ENCODE measurements at regions not wholly inside any gene's neighbourhood (a gene's known extent, or its start where the extent isn't known, plus 50 kb on each side); places are given as distances from the start of the nearest gene placed in this dataset.

GRCh38 chr14:31969699-31970240, 107.3 kb upstream of the ARHGAP5 start:
- no peaks in the 10 kb centered on the region for H3K36me3 ChIP-seq
- TF ChIP-seq EP300 (IDR thresholded peaks at IDR 0.05) (no peak), POLR2AphosphoS5 (IDR thresholded peaks at IDR 0.05) (no peak), POLR2A (IDR thresholded peaks at IDR 0.05) (no peak)
- TF ChIP-seq, protein P1, sequence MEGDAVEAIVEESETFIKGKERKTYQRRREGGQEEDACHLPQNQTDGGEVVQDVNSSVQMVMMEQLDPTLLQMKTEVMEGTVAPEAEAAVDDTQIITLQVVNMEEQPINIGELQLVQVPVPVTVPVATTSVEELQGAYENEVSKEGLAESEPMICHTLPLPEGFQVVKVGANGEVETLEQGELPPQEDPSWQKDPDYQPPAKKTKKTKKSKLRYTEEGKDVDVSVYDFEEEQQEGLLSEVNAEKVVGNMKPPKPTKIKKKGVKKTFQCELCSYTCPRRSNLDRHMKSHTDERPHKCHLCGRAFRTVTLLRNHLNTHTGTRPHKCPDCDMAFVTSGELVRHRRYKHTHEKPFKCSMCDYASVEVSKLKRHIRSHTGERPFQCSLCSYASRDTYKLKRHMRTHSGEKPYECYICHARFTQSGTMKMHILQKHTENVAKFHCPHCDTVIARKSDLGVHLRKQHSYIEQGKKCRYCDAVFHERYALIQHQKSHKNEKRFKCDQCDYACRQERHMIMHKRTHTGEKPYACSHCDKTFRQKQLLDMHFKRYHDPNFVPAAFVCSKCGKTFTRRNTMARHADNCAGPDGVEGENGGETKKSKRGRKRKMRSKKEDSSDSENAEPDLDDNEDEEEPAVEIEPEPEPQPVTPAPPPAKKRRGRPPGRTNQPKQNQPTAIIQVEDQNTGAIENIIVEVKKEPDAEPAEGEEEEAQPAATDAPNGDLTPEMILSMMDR (IDR thresholded peaks at IDR 0.05), result no peak
- 76 to 79% methylated on average over 2 of the region's 2 CpGs for WGBS, 2 donors
- DNase-seq, result no peak
- peaks cover 0 to 2% (median 0%) of the 10 kb centered on the region in 4 donors for H3K9me3 ChIP-seq
- no peak overlapping the region for H3K4me3 ChIP-seq
- intact Hi-C loops (cut with DNase I), result no loop called here
- peaks cover 0 to 4% (median 0%) of the 10 kb centered on the region in 4 donors for H3K4me1 ChIP-seq
- no peak overlapping the region for H3K27ac ChIP-seq
- no peaks in the 10 kb centered on the region for H3K27me3 ChIP-seq

DNA sequence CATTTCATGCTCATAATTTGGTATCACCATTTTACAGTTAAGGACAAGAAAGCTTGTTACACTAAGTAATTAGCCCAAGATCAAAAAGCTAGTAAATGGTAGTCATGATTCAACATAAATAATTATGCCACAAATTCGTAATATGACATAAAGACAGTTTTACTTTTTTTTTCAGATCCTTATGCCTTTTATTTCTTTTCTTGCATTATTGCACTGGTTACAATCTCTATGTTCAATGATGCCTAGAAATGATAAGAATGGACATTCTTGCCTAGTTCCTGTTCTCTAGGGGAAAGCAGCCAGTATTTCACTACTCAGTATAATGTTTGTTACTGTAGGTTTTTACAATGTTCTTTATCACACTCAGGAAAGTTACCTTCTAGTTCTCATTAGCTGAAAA, 106.4 kb upstream of the ARHGAP5 start:
- DNase-seq, result no peak
- Histone ChIP-seq H3K36me3 (no peaks in the 10 kb centered on the region), H3K4me3 (no peak overlapping the region), H3K9me3 (peaks cover 0 to 2% (median 0%) of the 10 kb centered on the region in 4 donors), H3K27ac (no peak overlapping the region), H3K4me1 (peaks cover 0 to 4% (median 0%) of the 10 kb centered on the region in 4 donors), H3K27me3 (no peaks in the 10 kb centered on the region)
- intact Hi-C loops (cut with DNase I), result no loop called here
- 91 to 93% methylated on average over 1 of the region's 1 CpG for WGBS, 2 donors
- TF ChIP-seq, protein P1 (IDR thresholded peaks at IDR 0.05), result no peak
- TF ChIP-seq EP300 (IDR thresholded peaks at IDR 0.05) (no peak), POLR2A (IDR thresholded peaks at IDR 0.05) (no peak), POLR2AphosphoS5 (IDR thresholded peaks at IDR 0.05) (no peak)

DNA sequence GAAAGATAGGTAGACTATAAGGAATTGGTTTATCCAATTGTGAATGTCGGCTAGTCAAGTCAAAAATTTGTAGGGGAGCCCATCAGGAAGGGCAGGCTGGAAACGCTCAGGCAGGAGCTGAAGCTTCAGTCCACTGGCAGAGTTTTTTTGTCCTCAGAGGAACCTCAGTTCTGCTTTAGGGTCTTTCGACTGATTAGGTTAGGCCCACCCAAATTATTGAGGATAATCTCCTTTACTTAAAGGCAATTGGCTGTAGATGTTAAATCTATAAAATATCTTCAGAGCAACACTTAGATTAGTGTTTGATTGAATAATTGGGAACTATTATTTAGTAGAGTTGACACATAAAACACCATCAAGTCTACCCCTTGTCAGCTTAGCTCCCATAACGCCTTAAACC, 105.5 kb upstream of the ARHGAP5 start:
- DNase-seq, result no peak
- H3K9me3 ChIP-seq, result peaks cover 0 to 2% (median 0%) of the 10 kb centered on the region in 4 donors
- intact Hi-C loops (cut with DNase I), result no loop called here
- H3K4me1 ChIP-seq, result peaks cover 0 to 4% (median 0%) of the 10 kb centered on the region in 4 donors
- whole genome bisulfite sequencing, 2 donors, result 93 to 95% methylated on average over 4 of the region's 4 CpGs
- TF ChIP-seq POLR2AphosphoS5 (IDR thresholded peaks at IDR 0.05), result no peak
- no peak for TF ChIP-seq POLR2A (IDR thresholded peaks at IDR 0.05)
- TF ChIP-seq EP300 (IDR thresholded peaks at IDR 0.05), result no peak
- TF ChIP-seq, protein P1 (IDR thresholded peaks at IDR 0.05), result no peak
- H3K36me3 ChIP-seq, result no peaks in the 10 kb centered on the region
- H3K27me3 ChIP-seq, result no peaks in the 10 kb centered on the region
- no peak overlapping the region for H3K27ac ChIP-seq
- no peak overlapping the region for H3K4me3 ChIP-seq

- WGBS, 2 donors, result 87 to 93% methylated on average over 3 of the region's 3 CpGs
- Histone ChIP-seq H3K27ac (no peak overlapping the region), H3K4me1 (no peaks in the 10 kb centered on the region), H3K4me3 (no peak overlapping the region), H3K9me3 (peaks cover 0 to 2% (median 0%) of the 10 kb centered on the region in 4 donors), H3K27me3 (no peaks in the 10 kb centered on the region), H3K36me3 (no peaks in the 10 kb centered on the region)
- TF ChIP-seq POLR2AphosphoS5 (IDR thresholded peaks at IDR 0.05) (no peak), EP300 (IDR thresholded peaks at IDR 0.05) (no peak), POLR2A (IDR thresholded peaks at IDR 0.05) (no peak)
- TF ChIP-seq, protein P1 (IDR thresholded peaks at IDR 0.05), result no peak
- DNase-seq, result no peak
- intact Hi-C loops (cut with DNase I), result no loop called here
Measured at GRCh38 chr14:31977001-31977556, 100.0 kb upstream of the ARHGAP5 start.
